ENCODE measurements at regions not wholly inside any gene's neighbourhood (a gene's known extent, or its start where the extent isn't known, plus 50 kb on each side); places are given as distances from the start of the nearest gene placed in this dataset.

DNA sequence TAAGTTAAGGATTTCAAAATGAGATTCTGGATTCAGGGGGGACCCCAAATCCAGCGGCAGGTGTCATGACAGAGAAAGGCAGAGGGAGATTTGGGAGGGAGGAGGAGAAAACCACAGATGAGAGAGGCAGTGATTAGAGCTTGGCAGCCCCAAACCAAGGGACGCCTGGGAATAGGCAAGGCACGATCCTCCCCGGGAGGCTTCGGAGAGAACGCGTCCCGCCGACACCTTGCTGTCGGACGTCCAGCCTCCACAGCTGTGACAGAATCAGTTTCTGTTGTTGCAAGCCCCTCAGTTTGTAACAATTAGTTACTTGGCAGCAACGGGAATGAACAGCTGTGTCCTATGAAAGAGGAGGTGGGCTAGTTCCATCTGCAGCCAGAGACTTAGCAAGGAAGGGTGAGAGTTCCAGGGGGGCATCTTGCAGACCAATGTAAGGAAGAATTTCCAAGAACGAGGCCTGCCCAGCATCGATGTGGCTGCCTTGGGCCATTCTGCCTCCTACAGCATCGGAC is 110.7 kb upstream of the SDK2 start:
- TF ChIP-seq, protein P1, sequence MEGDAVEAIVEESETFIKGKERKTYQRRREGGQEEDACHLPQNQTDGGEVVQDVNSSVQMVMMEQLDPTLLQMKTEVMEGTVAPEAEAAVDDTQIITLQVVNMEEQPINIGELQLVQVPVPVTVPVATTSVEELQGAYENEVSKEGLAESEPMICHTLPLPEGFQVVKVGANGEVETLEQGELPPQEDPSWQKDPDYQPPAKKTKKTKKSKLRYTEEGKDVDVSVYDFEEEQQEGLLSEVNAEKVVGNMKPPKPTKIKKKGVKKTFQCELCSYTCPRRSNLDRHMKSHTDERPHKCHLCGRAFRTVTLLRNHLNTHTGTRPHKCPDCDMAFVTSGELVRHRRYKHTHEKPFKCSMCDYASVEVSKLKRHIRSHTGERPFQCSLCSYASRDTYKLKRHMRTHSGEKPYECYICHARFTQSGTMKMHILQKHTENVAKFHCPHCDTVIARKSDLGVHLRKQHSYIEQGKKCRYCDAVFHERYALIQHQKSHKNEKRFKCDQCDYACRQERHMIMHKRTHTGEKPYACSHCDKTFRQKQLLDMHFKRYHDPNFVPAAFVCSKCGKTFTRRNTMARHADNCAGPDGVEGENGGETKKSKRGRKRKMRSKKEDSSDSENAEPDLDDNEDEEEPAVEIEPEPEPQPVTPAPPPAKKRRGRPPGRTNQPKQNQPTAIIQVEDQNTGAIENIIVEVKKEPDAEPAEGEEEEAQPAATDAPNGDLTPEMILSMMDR (IDR thresholded peaks at IDR 0.05), result no peak
- TF ChIP-seq EP300 (IDR thresholded peaks at IDR 0.05), result no peak
- no peak for TF ChIP-seq POLR2AphosphoS5 (IDR thresholded peaks at IDR 0.05)
